ENCODE measurements at regions not wholly inside any gene's neighbourhood (a gene's known extent, or its start where the extent isn't known, plus 50 kb on each side); places are given as distances from the start of the nearest gene placed in this dataset.

DNA sequence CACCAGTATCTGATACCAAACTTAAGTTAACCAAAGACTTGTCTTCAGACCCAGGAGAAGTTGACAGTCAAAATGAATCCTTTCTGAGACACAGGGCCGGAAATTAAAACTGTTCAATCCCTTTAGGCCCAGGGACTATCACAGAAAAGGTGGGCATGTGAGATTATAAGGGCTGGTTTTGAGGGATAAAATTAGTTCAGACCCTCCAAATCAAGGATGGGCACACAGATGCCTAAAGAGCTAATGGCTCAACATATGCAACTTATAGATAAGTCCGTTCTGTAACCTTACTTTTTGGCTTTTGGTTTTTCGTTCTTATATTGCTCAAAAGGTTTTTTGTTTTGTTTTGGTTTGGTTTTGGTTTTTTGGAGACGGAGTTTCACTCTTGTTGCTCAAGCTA is 129.6 kb upstream of the ABCA1 start:
- TF ChIP-seq, protein P1, sequence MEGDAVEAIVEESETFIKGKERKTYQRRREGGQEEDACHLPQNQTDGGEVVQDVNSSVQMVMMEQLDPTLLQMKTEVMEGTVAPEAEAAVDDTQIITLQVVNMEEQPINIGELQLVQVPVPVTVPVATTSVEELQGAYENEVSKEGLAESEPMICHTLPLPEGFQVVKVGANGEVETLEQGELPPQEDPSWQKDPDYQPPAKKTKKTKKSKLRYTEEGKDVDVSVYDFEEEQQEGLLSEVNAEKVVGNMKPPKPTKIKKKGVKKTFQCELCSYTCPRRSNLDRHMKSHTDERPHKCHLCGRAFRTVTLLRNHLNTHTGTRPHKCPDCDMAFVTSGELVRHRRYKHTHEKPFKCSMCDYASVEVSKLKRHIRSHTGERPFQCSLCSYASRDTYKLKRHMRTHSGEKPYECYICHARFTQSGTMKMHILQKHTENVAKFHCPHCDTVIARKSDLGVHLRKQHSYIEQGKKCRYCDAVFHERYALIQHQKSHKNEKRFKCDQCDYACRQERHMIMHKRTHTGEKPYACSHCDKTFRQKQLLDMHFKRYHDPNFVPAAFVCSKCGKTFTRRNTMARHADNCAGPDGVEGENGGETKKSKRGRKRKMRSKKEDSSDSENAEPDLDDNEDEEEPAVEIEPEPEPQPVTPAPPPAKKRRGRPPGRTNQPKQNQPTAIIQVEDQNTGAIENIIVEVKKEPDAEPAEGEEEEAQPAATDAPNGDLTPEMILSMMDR (IDR thresholded peaks at IDR 0.05; ENCODE audit: low read depth, low read length): no peak
- TF ChIP-seq EZH2phosphoT487 (IDR thresholded peaks at IDR 0.05; ENCODE audit: low read depth): no peak
